GM23338 (cell line): ENCODE measurements at regions not wholly inside any gene's neighbourhood (a gene's known extent, or its start where the extent isn't known, plus 50 kb on each side); places are given as distances from the start of the nearest gene placed in this dataset.

Experiments used
- ATAC-seq: fragments of 200-7000 bp; cut with Tn5 transposase; 3 replicates; pipeline ENCODE4 v1.9.1; 2020
- DNase-seq: peaks from one replicate; pipeline ENCODE4 v3.0.0-alpha.2; 2015; ENCODE audit warnings: low spot score
- H2AFZ ChIP-seq: fragments of 200-600 bp; sonication (generic); 2 replicates; pipeline ENCODE4 v1.8.0; 2016; ENCODE audit warnings: antibody characterized with exemption, mild to moderate bottlenecking, moderate library complexity
- H3F3A ChIP-seq: fragments of 200-600 bp; sonication (generic); replicated peaks from 2 replicates; pipeline ENCODE4 v1.8.0; 2017; ENCODE audit warnings: antibody characterized with exemption, mixed run types, low read depth
- H3K27ac ChIP-seq: fragments of 200-600 bp; sonication (generic); 2 replicates; pipeline ENCODE4 v1.6.1; 2016; ENCODE audit warnings: low read depth
- H3K27me3 ChIP-seq: fragments of 200-600 bp; sonication (generic); 2 replicates; pipeline ENCODE4 v1.8.0; 2016; ENCODE audit warnings: mild to moderate bottlenecking, mixed run types, moderate library complexity; ENCODE audit not compliant: insufficient read depth
- H3K36me3 ChIP-seq: fragments of 200-600 bp; sonication (generic); 2 replicates; pipeline ENCODE4 v1.8.0; 2016; ENCODE audit warnings: mild to moderate bottlenecking; ENCODE audit not compliant: insufficient read depth
- H3K4me1 ChIP-seq: fragments of 200-600 bp; sonication (generic); 2 replicates; pipeline ENCODE4 v1.8.0; 2016; ENCODE audit warnings: mild to moderate bottlenecking, moderate library complexity; ENCODE audit not compliant: insufficient read depth
- H3K4me2 ChIP-seq: fragments of 200-600 bp; sonication (generic); 2 replicates; pipeline ENCODE4 v1.7.1; 2017; ENCODE audit warnings: mixed run types
- H3K4me3 ChIP-seq: fragments of 200-600 bp; sonication (generic); 2 replicates; pipeline ENCODE4 v1.6.1; 2016; ENCODE audit warnings: mixed run types
- H3K79me2 ChIP-seq: fragments of 200-600 bp; sonication (generic); replicated peaks from 2 replicates; pipeline ENCODE4 v1.8.0; 2017; ENCODE audit warnings: mild to moderate bottlenecking; ENCODE audit not compliant: insufficient read depth
- H3K9me2 ChIP-seq: fragments of 200-600 bp; sonication (generic); 2 replicates; pipeline ENCODE4 v1.8.0; 2017; ENCODE audit not compliant: insufficient read depth
- H4K20me1 ChIP-seq: fragments of 200-600 bp; sonication (generic); replicated peaks from 2 replicates; pipeline ENCODE4 v1.8.0; 2017; ENCODE audit warnings: mild to moderate bottlenecking; ENCODE audit not compliant: insufficient read depth
- H3K27ac Mint-ChIP-seq: 2 replicates; pipeline ENCODE4 v1.8.0; 2020; ENCODE audit warnings: inconsistent platforms, mild to moderate bottlenecking, moderate library complexity, mixed read lengths
- H3K27me3 Mint-ChIP-seq: 3 replicates; pipeline ENCODE4 v1.8.0; 2022; ENCODE audit warnings: low read depth, mild to moderate bottlenecking, moderate library complexity, mixed read lengths, inconsistent platforms; ENCODE audit not compliant: insufficient read depth, poor library complexity
- H3K36me3 Mint-ChIP-seq: 3 replicates; pipeline ENCODE4 v1.8.0; 2021; ENCODE audit warnings: low read depth, mild to moderate bottlenecking, inconsistent platforms, moderate library complexity, mixed read lengths
- H3K4me1 Mint-ChIP-seq: 3 replicates; pipeline ENCODE4 v1.8.0; 2020; ENCODE audit warnings: mild to moderate bottlenecking, inconsistent platforms, mixed read lengths
- H3K4me3 Mint-ChIP-seq: 3 replicates; pipeline ENCODE4 v1.8.0; 2021; ENCODE audit warnings: moderate library complexity, mild to moderate bottlenecking, inconsistent platforms, mixed read lengths
- H3K9me3 Mint-ChIP-seq: 3 replicates; pipeline ENCODE4 v1.8.0; 2020; ENCODE audit warnings: moderate library complexity, mild to moderate bottlenecking, inconsistent platforms, mixed read lengths
- POLR2AphosphoS5 ChIP-seq: IDR thresholded peaks from 2 replicates; pipeline ENCODE4 v1.6.1; 2016; ENCODE audit warnings: antibody characterized with exemption, low read depth
- ZNF114 ChIP-seq: fragments of 250-450 bp; sonication (Bioruptor Pico); IDR thresholded peaks from 2 replicates; pipeline ENCODE4 v1.5.0; 2020; ENCODE audit warnings: mild to moderate bottlenecking, moderate library complexity
- ZNF462 ChIP-seq: fragments of 250-450 bp; sonication (Bioruptor Pico); IDR thresholded peaks from 2 replicates; pipeline ENCODE4 v1.5.0; 2020; ENCODE audit warnings: mild to moderate bottlenecking, moderate library complexity

DNA sequence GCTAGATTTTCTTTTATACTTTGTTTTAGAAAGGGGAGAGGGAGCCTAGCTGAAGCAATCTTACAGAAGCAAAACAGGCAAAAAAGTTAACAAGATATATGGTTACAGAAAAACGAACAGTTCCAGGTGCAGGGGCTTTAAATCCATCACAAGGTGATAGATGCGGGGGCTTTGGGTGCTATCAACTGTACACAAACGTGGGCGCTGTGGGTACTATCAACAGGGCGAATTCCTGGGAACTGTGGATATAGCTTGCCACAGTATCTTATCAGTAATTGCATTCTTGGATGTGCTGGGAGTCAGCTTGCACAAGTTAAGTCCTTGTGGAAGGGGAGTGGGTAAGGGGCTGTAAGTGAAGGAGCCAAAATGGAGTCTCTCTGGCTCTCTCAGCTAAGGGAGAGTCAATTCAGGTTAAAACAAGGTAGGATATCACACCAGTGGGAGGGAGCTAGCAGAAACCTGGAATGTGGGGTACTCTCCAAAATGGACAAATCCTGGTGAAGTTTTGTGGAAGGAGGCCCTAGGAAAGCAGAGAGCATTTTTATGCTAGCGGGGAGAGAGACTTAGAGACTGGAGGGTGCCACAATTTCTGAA lies 325.8 kb upstream of the SPHKAP start:
- DNase-seq (no peak), ATAC-seq (peak; percentile 46)
- H3K4me2 ChIP-seq = peak overlapping the region; percentile 12; the same call in 1 of the 2 replicates
- no peaks in the 10 kb centered on the region for H3F3A ChIP-seq
- peak overlapping the region; percentile 82 for H3K27ac ChIP-seq
- H3K79me2 ChIP-seq = no peaks in the 10 kb centered on the region
- no peaks in the 10 kb centered on the region; the same call in 1 of the 2 replicates for H3K36me3 ChIP-seq
- Mint-ChIP-seq H3K4me1 (peaks cover 45% of the 10 kb centered on the region), H3K36me3 (peaks cover 18% of the 10 kb centered on the region), H3K4me3 (no peak overlapping the region; the same call in 2 of the 3 replicates), H3K27me3 (peaks cover 12% of the 10 kb centered on the region), H3K27ac (peak overlapping the region; percentile 93), H3K9me3 (peaks cover 3% of the 10 kb centered on the region; the same call in 1 of the 3 replicates)
- H3K4me3 ChIP-seq = no peak overlapping the region
- H3K9me2 ChIP-seq = 0 out of 2 replicates have a peak, but pooled peaks cover 10% of the 10 kb centered on the region
- no peak overlapping the region for H2AFZ ChIP-seq
- no peaks in the 10 kb centered on the region for H3K27me3 ChIP-seq
- TF ChIP-seq ZNF462 (CRISPR knock-in tag) (no peak), ZNF114 (CRISPR knock-in tag) (peak; percentile 10; the same call in 1 of the 2 replicates)
- H4K20me1 ChIP-seq = no peaks in the 10 kb centered on the region
- H3K4me1 ChIP-seq = peaks cover 44% of the 10 kb centered on the region

DNA sequence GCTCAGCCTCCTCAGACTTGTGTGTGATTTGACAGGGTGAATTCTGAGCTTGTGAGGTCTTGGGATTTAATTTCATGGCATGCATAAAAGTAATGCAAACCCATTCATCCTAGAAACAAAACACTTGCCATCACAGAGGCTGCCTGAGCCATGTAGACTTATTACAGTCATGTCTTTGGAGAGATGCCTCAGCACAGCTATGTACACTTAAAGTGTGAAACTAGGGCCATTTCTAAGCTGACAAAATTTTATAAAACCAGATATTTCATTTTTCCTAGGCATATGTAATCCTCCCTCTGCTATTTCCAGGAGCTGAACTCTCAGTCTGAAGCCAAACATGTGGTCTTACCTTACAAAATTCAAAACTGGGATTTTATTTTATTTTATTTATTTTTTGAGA lies 322.2 kb upstream of the SPHKAP start:
- Histone ChIP-seq H3K36me3 (no peaks in the 10 kb centered on the region), H3K4me3 (no peak overlapping the region), H3K79me2 (no peaks in the 10 kb centered on the region), H3K4me1 (peaks cover 33% of the 10 kb centered on the region), H4K20me1 (no peaks in the 10 kb centered on the region), H3K27ac (no peak overlapping the region), H3K4me2 (no peak overlapping the region), H3F3A (no peaks in the 10 kb centered on the region), H3K9me2 (peaks cover 7% of the 10 kb centered on the region; the same call in 1 of the 2 replicates), H2AFZ (no peak overlapping the region), H3K27me3 (no peaks in the 10 kb centered on the region)
- ATAC-seq (no peak), DNase-seq (no peak)
- Mint-ChIP-seq H3K9me3 (peaks cover 3% of the 10 kb centered on the region; the same call in 1 of the 3 replicates), H3K27me3 (peaks cover 12% of the 10 kb centered on the region), H3K4me1 (peaks cover 41% of the 10 kb centered on the region), H3K36me3 (peaks cover 18% of the 10 kb centered on the region), H3K4me3 (no peak overlapping the region), H3K27ac (no peak overlapping the region)
- no peak for TF ChIP-seq POLR2AphosphoS5
- no peak for TF ChIP-seq ZNF462 (CRISPR knock-in tag)
